ENCODE measurements at regions not wholly inside any gene's neighbourhood (a gene's known extent, or its start where the extent isn't known, plus 50 kb on each side); places are given as distances from the start of the nearest gene placed in this dataset.
A peak's percentile ranks its signal among the peaks of the same experiment; 100 is the strongest.

GRCh38 chr4:75180790-75181776 is 248.2 kb downstream of the PARM1 start:
- H3K9me1 ChIP-seq (ENCODE audit: control insufficient read depth, extremely low read depth, insufficient read depth, low read length) = no peaks in the 10 kb centered on the region
- peak overlapping the region; percentile 64 for H2AFZ ChIP-seq (ENCODE audit: control insufficient read depth, low read length)
- TF ChIP-seq EZH2 (IDR thresholded peaks at IDR 0.05; ENCODE audit: low read length) = no peak
- no peak for TF ChIP-seq CTCF (optimal IDR thresholded peaks at IDR 0.05 in 1 of 3, IDR thresholded peaks at IDR 0.05 in 1 of 3, conservative IDR thresholded peaks at IDR 0.05 in 1 of 3; ENCODE audit: extremely low read depth in 1 of 3, insufficient read depth in 2 of 3, low read length in 3 of 3)
- no peaks in the 10 kb centered on the region for H3K36me3 ChIP-seq (ENCODE audit: control insufficient read depth in 2 of 2, extremely low read depth in 1 of 2, insufficient read depth in 2 of 2, low read length in 2 of 2)
- FAIRE-seq = no peak
- H3K27ac ChIP-seq (ENCODE audit: control insufficient read depth, insufficient read depth, low read length) = no peak overlapping the region
- no peaks in the 10 kb centered on the region for H3K9me3 ChIP-seq (ENCODE audit: control insufficient read depth, low read depth, low read length)
- no peak overlapping the region for H3K9ac ChIP-seq (ENCODE audit: control insufficient read depth, extremely low read depth, insufficient read depth, low read length)
- H3K79me2 ChIP-seq (ENCODE audit: control insufficient read depth, insufficient read depth, low read length) = no peaks in the 10 kb centered on the region
- no peaks in the 10 kb centered on the region for H4K20me1 ChIP-seq (ENCODE audit: control insufficient read depth, extremely low read depth, insufficient read depth, low read length)
- no peak overlapping the region for H3K4me3 ChIP-seq (ENCODE audit: control insufficient read depth in 2 of 3, extremely low read depth in 1 of 3, insufficient read depth in 2 of 3, low read depth in 1 of 3, low read length in 3 of 3)
- H3K4me1 ChIP-seq (ENCODE audit: control insufficient read depth, extremely low read depth, insufficient read depth, low read length) = no peaks in the 10 kb centered on the region
- H3K4me2 ChIP-seq (ENCODE audit: control insufficient read depth, extremely low read depth, insufficient read depth, low read depth, low read length) = peak overlapping the region; percentile 31
- DNase-seq (ENCODE audit: low read depth, low spot score) = no peak
- dilution Hi-C loops (cut with MboI; ENCODE audit: extremely low pct_ligation_motif_present, low sequenced_read_pairs) = no loop called here
- H3K27me3 ChIP-seq (ENCODE audit: control insufficient read depth, extremely low read depth, insufficient read depth, low read length) = no peaks in the 10 kb centered on the region

- no peaks in the 10 kb centered on the region for H3K4me1 ChIP-seq (ENCODE audit: control insufficient read depth, extremely low read depth, insufficient read depth, low read length)
- dilution Hi-C loops (cut with MboI; ENCODE audit: extremely low pct_ligation_motif_present, low sequenced_read_pairs) = no loop called here
- no peaks in the 10 kb centered on the region for H3K79me2 ChIP-seq (ENCODE audit: control insufficient read depth, insufficient read depth, low read length)
- no peak overlapping the region for H3K27ac ChIP-seq (ENCODE audit: control insufficient read depth, insufficient read depth, low read length)
- H3K9me1 ChIP-seq (ENCODE audit: control insufficient read depth, extremely low read depth, insufficient read depth, low read length) = no peaks in the 10 kb centered on the region
- DNase-seq (ENCODE audit: low read depth, low spot score) (no peak), FAIRE-seq (no peak)
- no peaks in the 10 kb centered on the region for H3K27me3 ChIP-seq (ENCODE audit: control insufficient read depth, extremely low read depth, insufficient read depth, low read length)
- no peak overlapping the region for H3K4me3 ChIP-seq (ENCODE audit: control insufficient read depth in 2 of 3, extremely low read depth in 1 of 3, insufficient read depth in 2 of 3, low read depth in 1 of 3, low read length in 3 of 3)
- TF ChIP-seq CTCF (optimal IDR thresholded peaks at IDR 0.05 in 1 of 3, IDR thresholded peaks at IDR 0.05 in 1 of 3, conservative IDR thresholded peaks at IDR 0.05 in 1 of 3; ENCODE audit: extremely low read depth in 1 of 3, insufficient read depth in 2 of 3, low read length in 3 of 3) (no peak), EZH2 (IDR thresholded peaks at IDR 0.05; ENCODE audit: low read length) (no peak)
- H3K36me3 ChIP-seq (ENCODE audit: control insufficient read depth in 2 of 2, extremely low read depth in 1 of 2, insufficient read depth in 2 of 2, low read length in 2 of 2) = no peaks in the 10 kb centered on the region
- H4K20me1 ChIP-seq (ENCODE audit: control insufficient read depth, extremely low read depth, insufficient read depth, low read length) = no peaks in the 10 kb centered on the region
- peak overlapping the region; percentile 31 for H3K4me2 ChIP-seq (ENCODE audit: control insufficient read depth, extremely low read depth, insufficient read depth, low read depth, low read length)
- H3K9ac ChIP-seq (ENCODE audit: control insufficient read depth, extremely low read depth, insufficient read depth, low read length) = no peak overlapping the region
- no peak overlapping the region for H2AFZ ChIP-seq (ENCODE audit: control insufficient read depth, low read length)
- H3K9me3 ChIP-seq (ENCODE audit: control insufficient read depth, low read depth, low read length) = no peaks in the 10 kb centered on the region
Measured at GRCh38 chr4:75180217-75180616, 247.3 kb downstream of the PARM1 start.

Measured in keratinocyte (primary cell).